Gastroesophageal sphincter (tissue), 4 donors: ENCODE measurements at regions not wholly inside any gene's neighbourhood (a gene's known extent, or its start where the extent isn't known, plus 50 kb on each side); places are given as distances from the start of the nearest gene placed in this dataset.

ENCODE experiments used
- ATAC-seq: fragments of 150-250 bp; one replicate; pipeline ENCODE4 v1.9.1; 2016; ENCODE audit warnings: mild to moderate bottlenecking, moderate library complexity
- H3K27ac ChIP-seq, 4 donors: fragments of 200-600 bp; sonication (generic) in 3 of 4; 1 replicate in 3 of 4; 2 replicates in 1 of 4; pipeline ENCODE4 v1.5.1; 2016 to 2019
- H3K27me3 ChIP-seq: fragments of 200-600 bp; sonication (generic); one replicate; pipeline ENCODE4 v1.5.1; 2019
- H3K36me3 ChIP-seq, 2 donors: fragments of 200-600 bp; sonication (generic); one replicate each; pipeline ENCODE4 v1.5.1; 2019; ENCODE audit warnings: control low read depth in 1 of 2
- H3K4me1 ChIP-seq, 3 donors: fragments of 200-600 bp; sonication (generic); 1 replicate in 2 of 3; 2 replicates in 1 of 3; pipeline ENCODE4 v1.5.1; 2016 to 2019; ENCODE audit warnings: control low read depth in 2 of 3
- H3K4me3 ChIP-seq, 2 donors: fragments of 200-600 bp; sonication (generic); one replicate each; pipeline ENCODE4 v1.5.1; 2019; ENCODE audit warnings: mild to moderate bottlenecking in 1 of 2, moderate library complexity in 1 of 2
- H3K9me3 ChIP-seq, 3 donors: fragments of 200-600 bp; sonication (generic); one replicate each; pipeline ENCODE4 v1.5.1; 2017 to 2019; ENCODE audit warnings: control low read depth in 2 of 3
- CTCF ChIP-seq, 4 experiments: fragments of 200-600 bp in 2 of 4; fragments of 450-650 bp in 2 of 4; sonication (generic) in 1 of 4; IDR thresholded peaks; one replicate each; pipeline ENCODE4 v1.5.1; 2017 to 2019; ENCODE audit warnings: antibody characterized with exemption in 4 of 4, mild to moderate bottlenecking in 2 of 4, moderate library complexity in 2 of 4
- EP300 ChIP-seq: sonication (generic); formaldehyde crosslinking; IDR thresholded peaks from one replicate; pipeline ENCODE4 v1.6.1; 2017; ENCODE audit warnings: antibody characterized with exemption, mild to moderate bottlenecking
- POLR2A ChIP-seq, 2 donors: fragments of 450-650 bp; IDR thresholded peaks; one replicate each; pipeline ENCODE4 v1.6.1; 2017; ENCODE audit warnings: antibody characterized with exemption in 2 of 2, mild to moderate bottlenecking in 2 of 2, moderate library complexity in 1 of 2
- POLR2AphosphoS5 ChIP-seq: sonication (generic); formaldehyde crosslinking; IDR thresholded peaks from one replicate; pipeline ENCODE4 v1.6.1; 2017; ENCODE audit warnings: antibody characterized with exemption
- WGBS, 2 donors: methylation state at CpG; one replicate each; pipeline ENCODE4 v1.1.5; 2018; ENCODE audit warnings: low coverage in 1 of 2; 5-methylcytosine and 5-hydroxymethylcytosine counted together

GRCh38 chr4:26020083-26020668 is 106.2 kb downstream of the SMIM20 start:
- Histone ChIP-seq H3K4me3 (no peak overlapping the region), H3K9me3 (no peaks in the 10 kb centered on the region), H3K27ac (no peak overlapping the region), H3K4me1 (peaks cover 0 to 31% (median 12%) of the 10 kb centered on the region in 3 donors), H3K36me3 (no peaks in the 10 kb centered on the region), H3K27me3 (no peaks in the 10 kb centered on the region)
- 47% methylated on average over 3 to 8 of the region's 10 CpGs for WGBS, 2 donors
- no peak for ATAC-seq
- TF ChIP-seq CTCF (IDR thresholded peaks at IDR 0.05) (no peak), POLR2AphosphoS5 (no peak), POLR2A (IDR thresholded peaks at IDR 0.05) (no peak), EP300 (no peak)

GRCh38 chr4:26020881-26021280 is 106.9 kb downstream of the SMIM20 start:
- Histone ChIP-seq H3K27me3 (no peaks in the 10 kb centered on the region), H3K9me3 (no peaks in the 10 kb centered on the region), H3K36me3 (no peaks in the 10 kb centered on the region), H3K27ac (peak overlapping the region in 1 of 4 donors; percentile 1), H3K4me3 (no peak overlapping the region), H3K4me1 (peaks cover 0 to 24% (median 8%) of the 10 kb centered on the region in 3 donors)
- 55% methylated on average over 6 of the region's 6 CpGs; no CpG with 5 or more reads in 1 of the 2 donors for WGBS, 2 donors
- TF ChIP-seq POLR2A (IDR thresholded peaks at IDR 0.05) (no peak), EP300 (no peak), POLR2AphosphoS5 (no peak), CTCF (IDR thresholded peaks at IDR 0.05) (no peak)
- ATAC-seq: no peak

DNA sequence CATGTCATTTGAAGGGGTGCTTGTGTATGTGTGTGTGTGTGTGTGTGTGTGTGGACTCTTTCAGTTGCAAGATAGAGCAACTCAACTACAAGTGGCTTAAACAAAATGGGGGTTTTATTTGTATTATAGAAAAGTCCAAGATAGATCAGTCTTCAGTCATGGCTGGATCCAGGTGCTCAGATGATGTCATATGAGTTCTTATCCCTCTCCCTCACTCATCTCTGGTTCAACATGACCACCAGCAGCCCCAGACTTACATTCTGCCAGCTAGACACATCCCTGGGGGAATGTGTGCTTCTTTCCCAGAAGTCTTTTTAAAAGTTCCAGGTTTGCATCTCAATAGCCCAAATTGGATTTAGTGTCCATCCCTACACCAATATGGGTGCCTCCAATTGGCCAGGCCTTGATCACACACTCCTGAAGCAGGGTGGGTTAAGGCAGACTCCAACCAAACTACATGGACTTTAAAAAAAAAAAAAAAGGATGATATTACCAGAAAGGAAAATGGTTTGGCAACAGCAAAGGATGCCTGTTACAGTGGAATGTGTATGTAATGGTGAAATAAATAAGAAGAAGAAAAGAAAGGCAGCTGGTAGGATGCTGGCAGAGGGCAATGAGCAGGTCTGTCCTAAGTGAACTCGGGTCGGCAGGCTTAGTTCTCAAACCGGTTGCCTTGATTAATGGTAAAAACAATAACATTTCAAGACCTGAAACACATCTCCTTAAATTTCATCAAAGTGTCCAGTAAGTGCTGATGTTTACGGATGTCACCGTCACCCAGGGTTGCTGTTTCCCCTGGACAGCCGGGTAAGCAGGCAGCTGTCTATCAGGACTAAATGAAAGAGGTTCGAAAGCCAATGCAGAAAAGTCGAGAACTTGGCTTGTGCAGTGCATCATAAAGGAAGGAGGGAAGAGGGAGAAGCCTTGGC is 107.7 kb downstream of the SMIM20 start:
- Histone ChIP-seq H3K36me3 (no peaks in the 10 kb centered on the region), H3K9me3 (no peaks in the 10 kb centered on the region), H3K27ac (no peak overlapping the region), H3K27me3 (no peaks in the 10 kb centered on the region), H3K4me1 (peaks cover 0 to 24% (median 8%) of the 10 kb centered on the region in 3 donors), H3K4me3 (no peak overlapping the region)
- no peak for ATAC-seq
- WGBS, 2 donors: 39 to 43% methylated on average over 6 to 8 of the region's 8 CpGs
- TF ChIP-seq POLR2AphosphoS5 (no peak), EP300 (no peak), CTCF (IDR thresholded peaks at IDR 0.05) (no peak), POLR2A (IDR thresholded peaks at IDR 0.05) (no peak)

DNA sequence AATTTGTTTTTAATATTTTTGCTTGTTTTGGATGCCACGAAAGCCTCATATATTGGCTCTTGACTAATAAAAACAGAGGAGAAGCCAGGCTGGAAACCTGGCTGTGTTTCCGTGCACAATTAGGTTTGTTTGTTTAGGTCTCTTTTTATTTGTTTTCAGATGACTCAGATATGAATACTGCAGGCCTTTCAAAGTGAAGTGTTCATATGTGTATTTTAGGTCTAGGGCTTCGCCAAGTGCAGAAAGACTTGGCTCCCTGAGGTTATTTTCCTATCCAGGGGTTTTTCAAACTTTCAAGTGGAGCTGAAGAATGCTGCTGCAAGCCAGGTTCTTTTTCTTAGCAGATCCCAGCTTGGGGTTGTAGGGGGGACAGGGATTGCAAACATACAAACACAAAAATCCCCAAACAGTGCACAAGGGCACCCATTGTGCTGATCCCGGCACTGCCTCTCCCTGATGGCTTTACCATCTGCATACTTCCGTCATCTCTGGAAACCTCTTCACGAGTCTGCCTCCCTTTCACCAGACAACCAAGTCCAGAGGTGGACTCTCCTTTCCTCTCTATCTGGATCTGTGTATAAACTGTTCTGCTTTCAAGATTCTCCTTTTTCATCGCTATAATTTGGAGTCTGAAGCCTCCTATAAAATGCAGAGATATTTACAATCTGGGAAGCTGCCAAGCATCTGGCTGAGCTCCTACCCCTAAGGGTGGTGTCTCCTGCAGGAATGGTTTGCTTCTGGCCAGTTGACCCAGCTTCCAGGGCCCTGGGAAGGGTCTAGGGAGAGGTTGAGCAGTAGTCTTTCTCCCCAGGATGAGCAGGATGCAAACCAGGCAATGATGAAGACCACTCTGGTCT is 108.6 kb downstream of the SMIM20 start:
- H3K4me3 ChIP-seq: no peak overlapping the region
- H3K27ac ChIP-seq: peak overlapping the region in 1 of 4 donors; percentile 29
- peaks cover 0 to 24% (median 8%) of the 10 kb centered on the region in 3 donors for H3K4me1 ChIP-seq
- ATAC-seq: peak; percentile 35
- TF ChIP-seq POLR2AphosphoS5: no peak
- TF ChIP-seq POLR2A (IDR thresholded peaks at IDR 0.05): no peak
- TF ChIP-seq CTCF (IDR thresholded peaks at IDR 0.05): no peak
- TF ChIP-seq EP300: no peak
- no peaks in the 10 kb centered on the region for H3K27me3 ChIP-seq
- 5 to 31% methylated on average over 4 to 7 of the region's 7 CpGs for WGBS, 2 donors
- no peaks in the 10 kb centered on the region for H3K36me3 ChIP-seq
- H3K9me3 ChIP-seq: no peaks in the 10 kb centered on the region
